Keratinocyte (primary cell): ENCODE measurements at regions not wholly inside any gene's neighbourhood (a gene's known extent, or its start where the extent isn't known, plus 50 kb on each side); places are given as distances from the start of the nearest gene placed in this dataset.

Source experiments
- DNase-seq: peaks from one replicate; pipeline ENCODE4 v3.0.0-alpha.2; 2011; ENCODE audit warnings: low read depth, missing footprints, low spot score
- FAIRE-seq: peaks from 2 replicates; lab custom pipeline; 2011; peaks lifted over from hg19 to GRCh38; lab: Jason Lieb, UNC
- H2AFZ ChIP-seq: 2 replicates; pipeline ENCODE4 v1.6.0; 2012; ENCODE audit warnings: low read length, control low read depth, inconsistent platforms; ENCODE audit not compliant: control insufficient read depth
- H3K27ac ChIP-seq: 2 replicates; pipeline ENCODE4 v1.5.1; 2011; ENCODE audit warnings: low read length; ENCODE audit not compliant: control insufficient read depth, insufficient read depth
- H3K27me3 ChIP-seq: 3 replicates; pipeline ENCODE4 v1.6.0; 2011; ENCODE audit warnings: low read length; ENCODE audit not compliant: control insufficient read depth, insufficient read depth; ENCODE audit errors: extremely low read depth
- H3K36me3 ChIP-seq, 2 experiments: 2 replicates in 1 of 2; 3 replicates in 1 of 2; pipeline ENCODE4 v1.5.1; 2011; ENCODE audit warnings: low read length in 2 of 2, mild to moderate bottlenecking in 1 of 2; ENCODE audit not compliant: control insufficient read depth in 2 of 2, insufficient read depth in 2 of 2; ENCODE audit errors: extremely low read depth in 1 of 2
- H3K4me1 ChIP-seq: 3 replicates; pipeline ENCODE4 v1.5.1; 2011; ENCODE audit warnings: low read length; ENCODE audit not compliant: control insufficient read depth, insufficient read depth; ENCODE audit errors: extremely low read depth
- H3K4me2 ChIP-seq: 3 replicates; pipeline ENCODE4 v1.6.0; 2011; ENCODE audit warnings: low read depth, low read length; ENCODE audit not compliant: control insufficient read depth, insufficient read depth; ENCODE audit errors: extremely low read depth
- H3K4me3 ChIP-seq, 3 experiments: fragments of 200-600 bp in 1 of 3; sonication (generic) in 1 of 3; 2 replicates in 2 of 3; 3 replicates in 1 of 3; pipeline ENCODE4 v1.5.1; 2011 to 2016; ENCODE audit warnings: low read length in 3 of 3, mild to moderate bottlenecking in 3 of 3, control low read depth in 2 of 3, inconsistent platforms in 1 of 3, low read depth in 1 of 3, mixed read lengths in 1 of 3, mixed run types in 1 of 3, moderate library complexity in 1 of 3; ENCODE audit not compliant: control insufficient read depth in 2 of 3, insufficient read depth in 2 of 3; ENCODE audit errors: extremely low read depth in 1 of 3
- H3K79me2 ChIP-seq: 2 replicates; pipeline ENCODE4 v1.6.0; 2012; ENCODE audit warnings: low read length; ENCODE audit not compliant: control insufficient read depth, insufficient read depth
- H3K9ac ChIP-seq: 3 replicates; pipeline ENCODE4 v1.6.0; 2011; ENCODE audit warnings: low read length; ENCODE audit not compliant: control insufficient read depth, insufficient read depth; ENCODE audit errors: extremely low read depth
- H3K9me1 ChIP-seq: 3 replicates; pipeline ENCODE4 v1.6.0; 2011; ENCODE audit warnings: low read length; ENCODE audit not compliant: control insufficient read depth, insufficient read depth; ENCODE audit errors: extremely low read depth
- H3K9me3 ChIP-seq: 2 replicates; pipeline ENCODE4 v1.5.1; 2012; ENCODE audit warnings: low read depth, low read length; ENCODE audit not compliant: control insufficient read depth
- H4K20me1 ChIP-seq: 3 replicates; pipeline ENCODE4 v1.6.0; 2011; ENCODE audit warnings: low read length; ENCODE audit not compliant: control insufficient read depth, insufficient read depth; ENCODE audit errors: extremely low read depth
- CTCF ChIP-seq, 3 experiments: IDR thresholded peaks in 1 of 3; conservative IDR thresholded peaks in 1 of 3; optimal IDR thresholded peaks in 1 of 3; 2 replicates in 2 of 3; 3 replicates in 1 of 3; pipeline versions ENCODE3 to v1.5.1; 2011; ENCODE audit warnings: low read length in 3 of 3, mild to moderate bottlenecking in 3 of 3, moderate library complexity in 2 of 3, control low read depth in 1 of 3, inconsistent platforms in 1 of 3; ENCODE audit not compliant: insufficient read depth in 2 of 3; ENCODE audit errors: extremely low read depth in 1 of 3
- EZH2 ChIP-seq: IDR thresholded peaks from one replicate; pipeline ENCODE4 v1.6.1; 2012; ENCODE audit warnings: inconsistent platforms, mild to moderate bottlenecking, low read length, moderate library complexity
- dilution Hi-C: fragments of 300-500 bp; cut with MboI; formaldehyde crosslinking; loops from one replicate; pipeline ENCODE4 v1.7.0; 2020; ENCODE audit warnings: low sequenced_read_pairs; ENCODE audit not compliant: extremely low pct_ligation_motif_present

- TF ChIP-seq CTCF (optimal IDR thresholded peaks at IDR 0.05 in 1 of 3, IDR thresholded peaks at IDR 0.05 in 1 of 3, conservative IDR thresholded peaks at IDR 0.05 in 1 of 3; ENCODE audit: extremely low read depth in 1 of 3, insufficient read depth in 2 of 3, low read length in 3 of 3): no peak
- TF ChIP-seq EZH2: no peak
- no peak for DNase-seq
- dilution Hi-C loops: no loop called here
- no peak overlapping the region for H3K27ac ChIP-seq
- no peaks in the 10 kb centered on the region for H4K20me1 ChIP-seq
- no peaks in the 10 kb centered on the region for H3K36me3 ChIP-seq
- FAIRE-seq: peak; percentile 68
- no peak overlapping the region for H3K9ac ChIP-seq
- H3K9me3 ChIP-seq: no peaks in the 10 kb centered on the region
- H2AFZ ChIP-seq: no peak overlapping the region
- H3K79me2 ChIP-seq: no peaks in the 10 kb centered on the region
- H3K4me2 ChIP-seq: no peak overlapping the region
- H3K27me3 ChIP-seq: no peaks in the 10 kb centered on the region
- peaks cover 33% of the 10 kb centered on the region for H3K4me1 ChIP-seq
- H3K4me3 ChIP-seq: no peak overlapping the region
- no peaks in the 10 kb centered on the region for H3K9me1 ChIP-seq
These were observed 60.3 kb upstream of the IL6 start for GRCh38 chr7:22666732-22667131.

- H3K9me3 ChIP-seq: no peaks in the 10 kb centered on the region
- DNase-seq: no peak
- H4K20me1 ChIP-seq: no peaks in the 10 kb centered on the region
- peak; percentile 34 for FAIRE-seq
- no peak overlapping the region for H3K4me3 ChIP-seq
- H3K9me1 ChIP-seq: no peaks in the 10 kb centered on the region
- H3K4me2 ChIP-seq: no peak overlapping the region
- dilution Hi-C loops: no loop called here
- no peaks in the 10 kb centered on the region for H3K79me2 ChIP-seq
- H3K27ac ChIP-seq: no peak overlapping the region
- H3K4me1 ChIP-seq: peaks cover 32% of the 10 kb centered on the region
- H3K9ac ChIP-seq: no peak overlapping the region
- TF ChIP-seq CTCF (optimal IDR thresholded peaks at IDR 0.05 in 1 of 3, IDR thresholded peaks at IDR 0.05 in 1 of 3, conservative IDR thresholded peaks at IDR 0.05 in 1 of 3; ENCODE audit: extremely low read depth in 1 of 3, insufficient read depth in 2 of 3, low read length in 3 of 3) (no peak), EZH2 (no peak)
- no peaks in the 10 kb centered on the region for H3K27me3 ChIP-seq
- no peak overlapping the region for H2AFZ ChIP-seq
- H3K36me3 ChIP-seq: no peaks in the 10 kb centered on the region
These were observed 61.1 kb upstream of the IL6 start for GRCh38 chr7:22665923-22666322.
